H9 (cell line): ENCODE measurements at regions not wholly inside any gene's neighbourhood (a gene's known extent, or its start where the extent isn't known, plus 50 kb on each side); places are given as distances from the start of the nearest gene placed in this dataset.

Source experiments
- DNase-seq: peaks from one replicate; pipeline ENCODE4 v3.0.0-alpha.2; 2017
- H2AFZ ChIP-seq: one replicate; pipeline ENCODE4 v1.6.1; 2013; ENCODE audit warnings: mild to moderate bottlenecking, low read length, control low read depth, moderate library complexity
- H2AK5ac ChIP-seq: 2 replicates; pipeline ENCODE4 v1.6.1; 2013; ENCODE audit warnings: low read length, control low read depth, mixed read lengths; ENCODE audit not compliant: insufficient read length
- H2BK120ac ChIP-seq: one replicate; pipeline ENCODE4 v1.6.1; 2013; ENCODE audit warnings: low read depth, mild to moderate bottlenecking, low read length, control low read depth, inconsistent platforms; ENCODE audit not compliant: poor library complexity, severe bottlenecking
- H2BK12ac ChIP-seq: 2 replicates; pipeline ENCODE4 v1.6.1; 2013; ENCODE audit warnings: low read length, control low read depth, mixed read lengths, low read depth; ENCODE audit not compliant: insufficient read length
- H2BK15ac ChIP-seq: 2 replicates; pipeline ENCODE4 v1.6.1; 2013; ENCODE audit warnings: low read depth, low read length, control low read depth
- H2BK20ac ChIP-seq: one replicate; pipeline ENCODE4 v1.6.1; 2013; ENCODE audit warnings: low read depth, mild to moderate bottlenecking, low read length, control low read depth, inconsistent platforms; ENCODE audit not compliant: poor library complexity, severe bottlenecking
- H2BK5ac ChIP-seq: 2 replicates; pipeline ENCODE4 v1.6.1; 2013; ENCODE audit warnings: low read length, control low read depth, mixed read lengths; ENCODE audit not compliant: insufficient read length
- H3K14ac ChIP-seq: 2 replicates; pipeline ENCODE4 v1.6.1; 2013; ENCODE audit warnings: low read length, control low read depth; ENCODE audit not compliant: insufficient read depth
- H3K18ac ChIP-seq: 2 replicates; pipeline ENCODE4 v1.6.1; 2013; ENCODE audit warnings: low read depth, mild to moderate bottlenecking, mixed read lengths, low read length, control low read depth; ENCODE audit not compliant: insufficient read length
- H3K23ac ChIP-seq: 2 replicates; pipeline ENCODE4 v1.6.1; 2013; ENCODE audit warnings: low read length, control low read depth, mixed read lengths, low read depth; ENCODE audit not compliant: insufficient read length
- H3K23me2 ChIP-seq: 2 replicates; pipeline ENCODE4 v1.6.1; 2013; ENCODE audit warnings: low read depth, mild to moderate bottlenecking, mixed read lengths, low read length, control low read depth; ENCODE audit not compliant: insufficient read length, poor library complexity, severe bottlenecking
- H3K27ac ChIP-seq: 2 replicates; pipeline ENCODE4 v1.5.1; 2013; ENCODE audit warnings: low read length, control low read depth, mixed read lengths, low read depth; ENCODE audit not compliant: insufficient read length
- H3K27me3 ChIP-seq: 2 replicates; pipeline ENCODE4 v1.6.1; 2013; ENCODE audit warnings: low read length, control low read depth, inconsistent platforms; ENCODE audit not compliant: insufficient read depth
- H3K4ac ChIP-seq: 2 replicates; pipeline ENCODE4 v1.6.1; 2013; ENCODE audit warnings: low read depth, mild to moderate bottlenecking, control low read depth, inconsistent platforms, low read length, moderate library complexity
- H3K4me1 ChIP-seq: 2 replicates; pipeline ENCODE4 v1.6.1; 2013; ENCODE audit warnings: low read length, control low read depth, inconsistent platforms; ENCODE audit not compliant: insufficient read depth
- H3K4me2 ChIP-seq: 2 replicates; pipeline ENCODE4 v1.6.1; 2013; ENCODE audit warnings: low read length, control low read depth, mixed read lengths; ENCODE audit not compliant: insufficient read length, insufficient read depth
- H3K56ac ChIP-seq: 2 replicates; pipeline ENCODE4 v1.6.1; 2013; ENCODE audit warnings: low read depth, mild to moderate bottlenecking, mixed read lengths, low read length, control low read depth; ENCODE audit not compliant: insufficient read length
- H3K79me1 ChIP-seq: 2 replicates; pipeline ENCODE4 v1.6.1; 2013; ENCODE audit warnings: low read depth, mild to moderate bottlenecking, moderate library complexity, low read length, control low read depth, inconsistent platforms; ENCODE audit not compliant: insufficient read depth, poor library complexity, severe bottlenecking
- H3K79me2 ChIP-seq: 2 replicates; pipeline ENCODE4 v1.6.1; 2013; ENCODE audit warnings: low read length, control low read depth, inconsistent platforms; ENCODE audit not compliant: insufficient read depth
- H3K9ac ChIP-seq: 2 replicates; pipeline ENCODE4 v1.6.1; 2013; ENCODE audit warnings: low read length, control low read depth, mixed read lengths; ENCODE audit not compliant: insufficient read length; ENCODE audit errors: extremely low read depth
- H3K9me3 ChIP-seq: one replicate; pipeline ENCODE4 v1.6.1; 2013; ENCODE audit warnings: low read depth, low read length, inconsistent platforms; ENCODE audit not compliant: control insufficient read depth
- H3T11ph ChIP-seq: one replicate; pipeline ENCODE4 v1.6.1; 2013; ENCODE audit warnings: mild to moderate bottlenecking, low read length, control low read depth, inconsistent platforms
- H4K20me1 ChIP-seq: one replicate; pipeline ENCODE4 v1.6.1; 2013; ENCODE audit not compliant: control insufficient read depth, insufficient read length, insufficient read depth
- H4K5ac ChIP-seq: 2 replicates; pipeline ENCODE4 v1.6.1; 2013; ENCODE audit warnings: low read depth, mild to moderate bottlenecking, mixed read lengths, low read length, control low read depth; ENCODE audit not compliant: insufficient read length
- H4K8ac ChIP-seq: replicated peaks from 2 replicates; pipeline ENCODE4 v1.6.1; 2013; ENCODE audit warnings: low read length, control low read depth, mixed read lengths, low read depth; ENCODE audit not compliant: insufficient read length
- H4K91ac ChIP-seq: 2 replicates; pipeline ENCODE4 v1.6.1; 2013; ENCODE audit warnings: low read depth, mild to moderate bottlenecking, moderate library complexity, mixed read lengths, low read length, control low read depth; ENCODE audit not compliant: insufficient read length
- H3K27ac Mint-ChIP-seq, 3 experiments: 2 replicates in 2 of 3; 3 replicates in 1 of 3; pipeline ENCODE4 v1.8.0; 2020 to 2021; ENCODE audit warnings: mixed read lengths in 3 of 3, mild to moderate bottlenecking in 1 of 3, moderate library complexity in 1 of 3
- H3K27me3 Mint-ChIP-seq: 2 replicates; pipeline ENCODE4 v1.8.0; 2021; ENCODE audit warnings: low read depth, mild to moderate bottlenecking, moderate library complexity, mixed read lengths
- H3K36me3 Mint-ChIP-seq, 3 experiments: 2 replicates in 2 of 3; 3 replicates in 1 of 3; pipeline ENCODE4 v1.8.0; 2020 to 2021; ENCODE audit warnings: low read depth in 3 of 3, mixed read lengths in 3 of 3; ENCODE audit not compliant: insufficient read depth in 1 of 3
- H3K4me1 Mint-ChIP-seq, 2 experiments: 2 replicates each; pipeline ENCODE4 v1.8.0; 2020; ENCODE audit warnings: mixed read lengths in 2 of 2
- H3K4me3 Mint-ChIP-seq, 2 experiments: 2 replicates in 1 of 2; 3 replicates in 1 of 2; pipeline ENCODE4 v1.8.0; 2020 to 2021; ENCODE audit warnings: mild to moderate bottlenecking in 2 of 2, mixed read lengths in 2 of 2, moderate library complexity in 1 of 2
- H3K9me3 Mint-ChIP-seq, 2 experiments: 2 replicates in 1 of 2; 3 replicates in 1 of 2; pipeline ENCODE4 v1.8.0; 2020; ENCODE audit warnings: mild to moderate bottlenecking in 2 of 2, mixed read lengths in 2 of 2, moderate library complexity in 1 of 2
- CTCF ChIP-seq: fragments of 200-600 bp; sonication (generic); conservative IDR thresholded peaks from 3 replicates; pipeline ENCODE4 v1.8.0; 2021; ENCODE audit warnings: antibody characterized with exemption, mild to moderate bottlenecking
- WGBS: extraction: QIAGEN DNeasy Blood & Tissue Kit; methylation state at CpG from one replicate; pipeline ENCODE4 v1.1.7; 2013; ENCODE audit warnings: missing lambda C conversion rate, low lambda C conversion rate, mixed read lengths; ENCODE audit not compliant: insufficient read length; ENCODE audit errors: extremely low coverage; 5-methylcytosine and 5-hydroxymethylcytosine counted together

GRCh38 chr6:138031417-138031816, 75.8 kb downstream of the PERP start:
- Histone ChIP-seq H3K27me3 (no peaks in the 10 kb centered on the region), H4K5ac (no peak overlapping the region), H3K18ac (no peak overlapping the region), H2BK12ac (no peak overlapping the region), H3T11ph (no peak overlapping the region), H2AK5ac (no peak overlapping the region), H3K4me2 (no peak overlapping the region), H3K79me1 (no peaks in the 10 kb centered on the region), H4K91ac (no peak overlapping the region), H3K23me2 (no peaks in the 10 kb centered on the region), H2BK5ac (no peak overlapping the region), H3K4me1 (no peaks in the 10 kb centered on the region), H2BK120ac (no peak overlapping the region), H3K4ac (no peak overlapping the region), H3K9ac (no peak overlapping the region), H3K23ac (no peak overlapping the region), H3K79me2 (no peaks in the 10 kb centered on the region), H4K8ac (no peak overlapping the region), H3K27ac (no peak overlapping the region), H4K20me1 (no peaks in the 10 kb centered on the region), H2AFZ (no peak overlapping the region), H2BK20ac (no peak overlapping the region), H2BK15ac (no peak overlapping the region), H3K14ac (no peak overlapping the region), H3K9me3 (no peaks in the 10 kb centered on the region), H3K56ac (no peak overlapping the region)
- H3K4me1 Mint-ChIP-seq, result peaks cover 0 to 3% of the 10 kb centered on the region in 2 experiments; a peak in 1 of 4 replicates
- no peaks in the 10 kb centered on the region for H3K36me3 Mint-ChIP-seq
- H3K27me3 Mint-ChIP-seq, result no peaks in the 10 kb centered on the region; the same call in 1 of the 2 replicates
- H3K4me3 Mint-ChIP-seq, result no peak overlapping the region
- no peak for TF ChIP-seq CTCF
- no peaks in the 10 kb centered on the region for H3K9me3 Mint-ChIP-seq
- H3K27ac Mint-ChIP-seq, result no peak overlapping the region
- no CpG with 5 or more reads among the region's 4 CpGs for WGBS
- DNase-seq, result no peak
